ENCODE measurements at regions not wholly inside any gene's neighbourhood (a gene's known extent, or its start where the extent isn't known, plus 50 kb on each side); places are given as distances from the start of the nearest gene placed in this dataset.

GRCh38 chr12:22799503-22799902, 174.5 kb downstream of the ETNK1 start:
- TF ChIP-seq CTCF (IDR thresholded peaks at IDR 0.05) (no peak), POLR2A (IDR thresholded peaks at IDR 0.05) (no peak)
